HEK293 (cell line): ENCODE measurements at regions not wholly inside any gene's neighbourhood (a gene's known extent, or its start where the extent isn't known, plus 50 kb on each side); places are given as distances from the start of the nearest gene placed in this dataset.

Experiments used
- CTCF ChIA-PET: fragments of 350-600 bp; formaldehyde crosslinking; extraction: SDS; loops from one replicate; lab custom pipeline; 2021; ENCODE audit warnings: antibody characterized with exemption; lab: Yijun Ruan, JAX
- POLR2A ChIA-PET: fragments of 300-600 bp; formaldehyde crosslinking; extraction: SDS; loops from one replicate; lab custom pipeline; 2020; ENCODE audit warnings: antibody characterized with exemption, inconsistent platforms; lab: Yijun Ruan, JAX
- H3K27ac ChIP-seq: fragments of 200-500 bp; sonication (Bioruptor generic); 2 replicates; pipeline ENCODE4 v1.5.1; 2014; ENCODE audit warnings: low read depth, low read length, control low read depth, inconsistent platforms; ENCODE audit errors: extremely low read depth
- H3K36me3 ChIP-seq, 2 experiments: fragments of 200-500 bp in 1 of 2; sonication (Bioruptor generic) in 1 of 2; 1 replicate in 1 of 2; 2 replicates in 1 of 2; pipeline ENCODE4 v1.5.1; 2014 to 2017; ENCODE audit warnings: inconsistent platforms in 2 of 2, low read length in 2 of 2; ENCODE audit not compliant: control insufficient read depth in 2 of 2, insufficient read depth in 1 of 2
- H3K4me1 ChIP-seq: fragments of 200-500 bp; sonication (Bioruptor generic); 2 replicates; pipeline ENCODE4 v1.5.1; 2014; ENCODE audit warnings: mild to moderate bottlenecking, low read length, inconsistent platforms; ENCODE audit not compliant: control insufficient read depth, insufficient read depth
- H3K4me3 ChIP-seq: 2 replicates; pipeline ENCODE4 v1.5.1; 2011; ENCODE audit warnings: low read depth, mild to moderate bottlenecking, control low read depth, low read length, moderate library complexity
- H3K9me3 ChIP-seq: fragments of 200-500 bp; sonication (Bioruptor generic); 2 replicates; pipeline ENCODE4 v1.5.1; 2014; ENCODE audit warnings: low read depth, low read length, inconsistent platforms; ENCODE audit not compliant: control insufficient read depth, insufficient read depth
- GLIS1 ChIP-seq: fragments of 450-650 bp; formaldehyde crosslinking; IDR thresholded peaks from 2 replicates; pipeline ENCODE4 v1.5.1; 2016; ENCODE audit warnings: missing biosample characterization, missing genetic modification characterization
- HOXC10 ChIP-seq: sonication (generic); formaldehyde crosslinking; IDR thresholded peaks from 2 replicates; pipeline ENCODE4 v1.8.1; 2023; ENCODE audit warnings: mild to moderate bottlenecking, missing genetic modification reagents
- MEIS1 ChIP-seq: sonication (generic); formaldehyde crosslinking; IDR thresholded peaks from 2 replicates; pipeline ENCODE4 v1.8.1; 2022; ENCODE audit warnings: missing genetic modification reagents, mild to moderate bottlenecking, borderline replicate concordance
- MZF1 ChIP-seq: fragments of 450-650 bp; formaldehyde crosslinking; IDR thresholded peaks from 2 replicates; pipeline ENCODE4 v1.5.1; 2017; ENCODE audit warnings: missing biosample characterization, missing genetic modification characterization, borderline replicate concordance
- PBX3 ChIP-seq: sonication (generic); formaldehyde crosslinking; IDR thresholded peaks from 2 replicates; pipeline ENCODE4 v1.8.1; 2022; ENCODE audit warnings: mild to moderate bottlenecking, moderate library complexity, missing genetic modification reagents
- PRDM1 ChIP-seq: fragments of 450-650 bp; formaldehyde crosslinking; IDR thresholded peaks from 2 replicates; pipeline ENCODE4; 2016; ENCODE audit warnings: missing biosample characterization, missing genetic modification characterization
- TCF7L2 ChIP-seq: IDR thresholded peaks from 2 replicates; pipeline ENCODE4 v1.6.1; 2011; ENCODE audit warnings: low read depth, mild to moderate bottlenecking, inconsistent platforms, low read length, moderate library complexity, borderline replicate concordance
- YY2 ChIP-seq: fragments of 450-650 bp; formaldehyde crosslinking; IDR thresholded peaks from 2 replicates; pipeline ENCODE4 v1.5.1; 2016; ENCODE audit warnings: missing biosample characterization, missing genetic modification characterization
- ZNF121 ChIP-seq: fragments of 450-650 bp; formaldehyde crosslinking; IDR thresholded peaks from 2 replicates; pipeline ENCODE4 v1.5.1; 2016; ENCODE audit warnings: missing biosample characterization, missing genetic modification characterization
- ZNF155 ChIP-seq: fragments of 450-650 bp; formaldehyde crosslinking; IDR thresholded peaks from 2 replicates; pipeline ENCODE4 v1.5.1; 2016; ENCODE audit warnings: missing biosample characterization, missing genetic modification characterization
- ZNF169 ChIP-seq: fragments of 450-650 bp; formaldehyde crosslinking; IDR thresholded peaks from 2 replicates; pipeline ENCODE4 v1.5.1; 2016; ENCODE audit warnings: missing biosample characterization, missing genetic modification characterization
- ZNF184 ChIP-seq: fragments of 450-650 bp; IDR thresholded peaks from 2 replicates; pipeline ENCODE4 v1.5.1; 2018; ENCODE audit warnings: missing biosample characterization, mild to moderate bottlenecking, missing genetic modification characterization
- ZNF221 ChIP-seq: fragments of 450-650 bp; formaldehyde crosslinking; IDR thresholded peaks from 2 replicates; pipeline ENCODE4 v1.5.1; 2017; ENCODE audit warnings: missing biosample characterization, missing genetic modification characterization, borderline replicate concordance
- ZNF248 ChIP-seq: fragments of 450-650 bp; formaldehyde crosslinking; IDR thresholded peaks from 2 replicates; pipeline ENCODE4 v1.5.1; 2017; ENCODE audit warnings: missing biosample characterization, missing genetic modification characterization
- ZNF302 ChIP-seq: fragments of 450-650 bp; formaldehyde crosslinking; IDR thresholded peaks from 2 replicates; pipeline ENCODE4 v1.5.1; 2016; ENCODE audit warnings: missing biosample characterization, missing genetic modification characterization, low read depth
- ZNF350 ChIP-seq: fragments of 450-650 bp; formaldehyde crosslinking; IDR thresholded peaks from 2 replicates; pipeline ENCODE4 v1.5.0; 2017; ENCODE audit warnings: missing biosample characterization, mild to moderate bottlenecking, missing genetic modification characterization
- ZNF560 ChIP-seq: fragments of 450-650 bp; formaldehyde crosslinking; IDR thresholded peaks from 2 replicates; pipeline ENCODE4 v1.5.1; 2017; ENCODE audit warnings: missing biosample characterization, missing genetic modification characterization, borderline replicate concordance
- ZNF596 ChIP-seq: fragments of 450-650 bp; IDR thresholded peaks from 2 replicates; pipeline ENCODE4 v1.5.0; 2018; ENCODE audit warnings: missing biosample characterization, mild to moderate bottlenecking, missing genetic modification characterization, moderate library complexity
- ZNF660 ChIP-seq: fragments of 450-650 bp; IDR thresholded peaks from 2 replicates; pipeline ENCODE4 v1.5.1; 2018; ENCODE audit warnings: missing biosample characterization, mild to moderate bottlenecking, missing genetic modification characterization
- ZNF777 ChIP-seq: fragments of 450-650 bp; formaldehyde crosslinking; IDR thresholded peaks from 2 replicates; pipeline ENCODE4 v1.5.1; 2017; ENCODE audit warnings: missing biosample characterization, missing genetic modification characterization, borderline replicate concordance
- ZSCAN16 ChIP-seq: fragments of 450-650 bp; formaldehyde crosslinking; IDR thresholded peaks from 2 replicates; pipeline ENCODE4 v1.5.1; 2016; ENCODE audit warnings: missing biosample characterization, missing genetic modification characterization
- ZSCAN30 ChIP-seq: fragments of 450-650 bp; IDR thresholded peaks from 2 replicates; pipeline ENCODE4 v1.5.1; 2018; ENCODE audit warnings: missing biosample characterization, mild to moderate bottlenecking, missing genetic modification characterization, moderate library complexity
- TF ChIP-seq, protein P1 (sequence below): fragments of 450-650 bp; formaldehyde crosslinking; IDR thresholded peaks from 2 replicates; pipeline ENCODE4; 2016; ENCODE audit warnings: missing biosample characterization, missing genetic modification characterization
- TF ChIP-seq, protein P2 (sequence below): fragments of 450-650 bp; IDR thresholded peaks from 2 replicates; pipeline ENCODE4 v1.5.1; 2018; ENCODE audit warnings: missing biosample characterization, missing genetic modification characterization
- TF ChIP-seq, protein P3 (sequence below): fragments of 450-650 bp; formaldehyde crosslinking; IDR thresholded peaks from 2 replicates; pipeline ENCODE4 v1.5.1; 2016; ENCODE audit warnings: missing biosample characterization, missing genetic modification characterization
- TF ChIP-seq, protein P4 (sequence below): fragments of 450-650 bp; formaldehyde crosslinking; IDR thresholded peaks from 2 replicates; pipeline ENCODE4 v1.5.1; 2016; ENCODE audit warnings: missing biosample characterization, missing genetic modification characterization, low read depth

- Histone ChIP-seq H3K9me3 (no peaks in the 10 kb centered on the region), H3K4me1 (no peaks in the 10 kb centered on the region), H3K4me3 (no peak overlapping the region), H3K27ac (no peak overlapping the region), H3K36me3 (no peaks in the 10 kb centered on the region)
- CTCF ChIA-PET, result no interaction called here
- TF ChIP-seq, protein P1, sequence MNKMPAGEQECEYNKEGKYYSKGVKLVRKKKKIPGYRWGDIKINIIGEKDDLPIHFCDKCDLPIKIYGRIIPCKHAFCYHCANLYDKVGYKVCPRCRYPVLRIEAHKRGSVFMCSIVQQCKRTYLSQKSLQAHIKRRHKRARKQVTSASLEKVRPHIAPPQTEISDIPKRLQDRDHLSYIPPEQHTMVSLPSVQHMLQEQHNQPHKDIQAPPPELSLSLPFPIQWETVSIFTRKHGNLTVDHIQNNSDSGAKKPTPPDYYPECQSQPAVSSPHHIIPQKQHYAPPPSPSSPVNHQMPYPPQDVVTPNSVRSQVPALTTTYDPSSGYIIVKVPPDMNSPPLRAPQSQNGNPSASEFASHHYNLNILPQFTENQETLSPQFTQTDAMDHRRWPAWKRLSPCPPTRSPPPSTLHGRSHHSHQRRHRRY (tag by site-specific recombination), result no peak
- TF ChIP-seq YY2 (tag by site-specific recombination) (no peak), ZNF221 (tag by site-specific recombination) (no peak), ZSCAN30 (tag by site-specific recombination) (no peak), ZNF248 (no peak), ZNF777 (no peak), ZNF302 (tag by site-specific recombination) (no peak), ZNF121 (no peak), ZNF660 (tag by site-specific recombination) (no peak), ZSCAN16 (tag by site-specific recombination) (no peak), ZNF184 (no peak), MEIS1 (CRISPR knock-in tag) (no peak)
- TF ChIP-seq, protein P2, sequence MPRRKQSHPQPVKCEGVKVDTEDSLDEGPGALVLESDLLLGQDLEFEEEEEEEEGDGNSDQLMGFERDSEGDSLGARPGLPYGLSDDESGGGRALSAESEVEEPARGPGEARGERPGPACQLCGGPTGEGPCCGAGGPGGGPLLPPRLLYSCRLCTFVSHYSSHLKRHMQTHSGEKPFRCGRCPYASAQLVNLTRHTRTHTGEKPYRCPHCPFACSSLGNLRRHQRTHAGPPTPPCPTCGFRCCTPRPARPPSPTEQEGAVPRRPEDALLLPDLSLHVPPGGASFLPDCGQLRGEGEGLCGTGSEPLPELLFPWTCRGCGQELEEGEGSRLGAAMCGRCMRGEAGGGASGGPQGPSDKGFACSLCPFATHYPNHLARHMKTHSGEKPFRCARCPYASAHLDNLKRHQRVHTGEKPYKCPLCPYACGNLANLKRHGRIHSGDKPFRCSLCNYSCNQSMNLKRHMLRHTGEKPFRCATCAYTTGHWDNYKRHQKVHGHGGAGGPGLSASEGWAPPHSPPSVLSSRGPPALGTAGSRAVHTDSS, result no peak
- POLR2A ChIA-PET, result no interaction called here
Observed at GRCh38 chr5:125263356-125263755, 516.9 kb upstream of the ZNF608 start.

- ChIA-PET POLR2A (no interaction called here), CTCF (interaction anchor here (0.6 kb wide), 1 partner anchor 463 kb away, joined by 3 read pairs; no protein-coding TSS in a partner anchor)
- no peaks in the 10 kb centered on the region for H3K36me3 ChIP-seq
- H3K9me3 ChIP-seq, result no peaks in the 10 kb centered on the region
- no peaks in the 10 kb centered on the region for H3K4me1 ChIP-seq
- H3K4me3 ChIP-seq, result no peak overlapping the region
- H3K27ac ChIP-seq, result no peak overlapping the region
- no peak for TF ChIP-seq PBX3
- no peak for TF ChIP-seq PRDM1
- TF ChIP-seq, protein P3, sequence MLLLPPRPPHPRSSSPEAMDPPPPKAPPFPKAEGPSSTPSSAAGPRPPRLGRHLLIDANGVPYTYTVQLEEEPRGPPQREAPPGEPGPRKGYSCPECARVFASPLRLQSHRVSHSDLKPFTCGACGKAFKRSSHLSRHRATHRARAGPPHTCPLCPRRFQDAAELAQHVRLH (tag by site-specific recombination), result no peak
- no peak for TF ChIP-seq GLIS1 (tag by site-specific recombination)
- TF ChIP-seq, protein P4, sequence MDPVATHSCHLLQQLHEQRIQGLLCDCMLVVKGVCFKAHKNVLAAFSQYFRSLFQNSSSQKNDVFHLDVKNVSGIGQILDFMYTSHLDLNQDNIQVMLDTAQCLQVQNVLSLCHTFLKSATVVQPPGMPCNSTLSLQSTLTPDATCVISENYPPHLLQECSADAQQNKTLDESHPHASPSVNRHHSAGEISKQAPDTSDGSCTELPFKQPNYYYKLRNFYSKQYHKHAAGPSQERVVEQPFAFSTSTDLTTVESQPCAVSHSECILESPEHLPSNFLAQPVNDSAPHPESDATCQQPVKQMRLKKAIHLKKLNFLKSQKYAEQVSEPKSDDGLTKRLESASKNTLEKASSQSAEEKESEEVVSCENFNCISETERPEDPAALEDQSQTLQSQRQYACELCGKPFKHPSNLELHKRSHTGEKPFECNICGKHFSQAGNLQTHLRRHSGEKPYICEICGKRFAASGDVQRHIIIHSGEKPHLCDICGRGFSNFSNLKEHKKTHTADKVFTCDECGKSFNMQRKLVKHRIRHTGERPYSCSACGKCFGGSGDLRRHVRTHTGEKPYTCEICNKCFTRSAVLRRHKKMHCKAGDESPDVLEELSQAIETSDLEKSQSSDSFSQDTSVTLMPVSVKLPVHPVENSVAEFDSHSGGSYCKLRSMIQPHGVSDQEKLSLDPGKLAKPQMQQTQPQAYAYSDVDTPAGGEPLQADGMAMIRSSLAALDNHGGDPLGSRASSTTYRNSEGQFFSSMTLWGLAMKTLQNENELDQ, result no peak
- no peak for TF ChIP-seq MZF1 (tag by site-specific recombination)
- no peak for TF ChIP-seq ZNF596 (tag by site-specific recombination)
- no peak for TF ChIP-seq ZNF560 (tag by site-specific recombination)
- no peak for TF ChIP-seq ZNF155
- no peak for TF ChIP-seq TCF7L2
- no peak for TF ChIP-seq ZNF169
- no peak for TF ChIP-seq HOXC10
- no peak for TF ChIP-seq ZSCAN30 (tag by site-specific recombination)
- TF ChIP-seq ZNF350, result no peak
Observed at GRCh38 chr5:125266106-125266505, 519.7 kb upstream of the ZNF608 start.
